LNCaP clone FGC (cell line): ENCODE measurements at regions not wholly inside any gene's neighbourhood (a gene's known extent, or its start where the extent isn't known, plus 50 kb on each side); places are given as distances from the start of the nearest gene placed in this dataset.

ENCODE experiments used
- DNase-seq: peaks from one replicate; pipeline ENCODE4 v3.0.0-alpha.2; 2011; ENCODE audit warnings: low read depth
- H3K4me3 ChIP-seq: 2 replicates; pipeline ENCODE4 v1.5.1; 2011; ENCODE audit warnings: mild to moderate bottlenecking, low read depth, low read length, control low read depth
- CTCF ChIP-seq: IDR thresholded peaks from 2 replicates; pipeline ENCODE4 v1.5.1; 2012; ENCODE audit warnings: mild to moderate bottlenecking; ENCODE audit not compliant: control insufficient read depth, insufficient read depth; ENCODE audit errors: extremely low read depth

GRCh38 chr2:181124497-181124896, 144.1 kb downstream of the UBE2E3 start:
- TF ChIP-seq CTCF, result no peak
- H3K4me3 ChIP-seq, result no peak overlapping the region

GRCh38 chr2:181125359-181125758, 145.0 kb downstream of the UBE2E3 start:
- no peak overlapping the region for H3K4me3 ChIP-seq
- DNase-seq, result no peak
- no peak for TF ChIP-seq CTCF

More at GRCh38 chr2:181124497-181124896, 144.1 kb downstream of the UBE2E3 start:
- no peak for DNase-seq

GRCh38 chr2:181126311-181126868, 146.0 kb downstream of the UBE2E3 start:
- DNase-seq, result no peak
- no peak for TF ChIP-seq CTCF
- H3K4me3 ChIP-seq, result no peak overlapping the region

GRCh38 chr2:181128199-181128598, 147.8 kb downstream of the UBE2E3 start:
- DNase-seq, result no peak
- TF ChIP-seq CTCF, result no peak
- no peak overlapping the region for H3K4me3 ChIP-seq

- no peak overlapping the region for H3K4me3 ChIP-seq
- no peak for DNase-seq
- no peak for TF ChIP-seq CTCF
Measured at GRCh38 chr2:181129364-181130056, 149.1 kb downstream of the UBE2E3 start.

GRCh38 chr2:181130686-181131085, 150.3 kb downstream of the UBE2E3 start:
- TF ChIP-seq CTCF, result no peak
- DNase-seq, result no peak
- no peak overlapping the region for H3K4me3 ChIP-seq

- DNase-seq, result no peak
- H3K4me3 ChIP-seq, result no peak overlapping the region
- TF ChIP-seq CTCF, result no peak
Measured at GRCh38 chr2:181131584-181131983, 151.2 kb downstream of the UBE2E3 start.
